HL-60 (cell line): ENCODE measurements at regions not wholly inside any gene's neighbourhood (a gene's known extent, or its start where the extent isn't known, plus 50 kb on each side); places are given as distances from the start of the nearest gene placed in this dataset.
"Not testable (repeated sequence)": the region's sequence is repeated elsewhere in the genome, so short reads cannot be mapped to it uniquely, and the experiment has no call there.

Experiments used
- DNase-seq, 2 experiments: peaks; one replicate each; pipeline ENCODE4 v3.0.0-alpha.2; 2010 to 2020; ENCODE audit warnings: low read depth in 1 of 2, low spot score in 1 of 2
- H3K27ac ChIP-seq: fragments of 250-450 bp; sonication (Bioruptor Pico); replicated peaks from 2 replicates; pipeline ENCODE4 v1.5.1; 2020; ENCODE audit warnings: mild to moderate bottlenecking, moderate library complexity
- H3K27me3 ChIP-seq: fragments of 250-450 bp; sonication (Bioruptor Pico); 2 replicates; pipeline ENCODE4 v1.5.1; 2021; ENCODE audit warnings: mild to moderate bottlenecking, moderate library complexity; ENCODE audit not compliant: insufficient read depth, poor library complexity, severe bottlenecking
- H3K4me3 ChIP-seq: replicated peaks from 2 replicates; pipeline ENCODE4 v1.5.1; 2011; ENCODE audit warnings: mild to moderate bottlenecking, control low read depth, low read length; ENCODE audit not compliant: insufficient read depth
- CTCF ChIP-seq: IDR thresholded peaks from one replicate; pipeline ENCODE4 v1.5.1; 2011; ENCODE audit warnings: low read length, control low read depth, inconsistent platforms; ENCODE audit not compliant: insufficient read depth
- GABPA ChIP-seq: IDR thresholded peaks from 2 replicates; pipeline ENCODE4 v1.6.1; 2012; ENCODE audit warnings: low read depth
- POLR2AphosphoS5 ChIP-seq: IDR thresholded peaks from 2 replicates; pipeline ENCODE4 v1.6.1; 2012; ENCODE audit warnings: low read depth
- REST ChIP-seq: IDR thresholded peaks from 2 replicates; pipeline ENCODE4 v1.6.1; 2012; ENCODE audit warnings: low read depth; ENCODE audit not compliant: insufficient replicate concordance
- SPI1 ChIP-seq: IDR thresholded peaks from 2 replicates; pipeline ENCODE4 v1.6.1; 2012; ENCODE audit warnings: low read depth, mild to moderate bottlenecking, borderline replicate concordance

DNA sequence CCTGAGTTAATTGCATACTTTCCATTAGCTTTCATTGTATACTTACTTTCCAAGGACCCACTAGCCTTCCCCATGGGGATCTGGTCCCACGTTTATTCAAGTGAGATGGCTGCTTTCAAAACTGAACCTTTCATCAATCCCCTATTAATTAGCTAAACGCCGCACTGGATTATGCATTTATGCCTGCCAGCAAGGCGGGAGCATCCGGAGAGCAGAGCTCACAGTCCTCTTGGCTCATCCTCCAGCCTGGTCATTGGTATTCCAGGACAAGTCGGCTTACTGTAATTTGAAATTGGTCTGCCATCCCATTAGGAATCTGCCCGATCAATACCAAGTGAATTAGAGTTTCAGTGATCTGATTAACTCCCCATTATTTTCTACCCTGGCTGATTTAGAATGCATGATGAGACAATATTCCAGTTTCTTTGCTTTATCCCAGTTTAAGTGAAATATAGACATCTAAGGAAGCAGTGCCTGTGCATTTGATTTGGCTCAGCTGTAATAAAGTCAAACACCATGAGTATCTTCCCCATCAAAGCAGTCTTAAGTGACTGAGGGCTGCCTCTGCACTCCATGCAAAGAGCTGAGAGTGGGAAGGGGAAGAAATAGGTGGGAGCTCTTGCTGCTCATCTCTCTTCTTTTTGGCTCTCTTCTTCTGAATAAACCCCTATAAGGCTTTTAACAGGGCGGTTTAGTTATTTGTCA is 411.4 kb downstream of the GPAT3 start:
- Histone ChIP-seq H3K4me3 (no peak overlapping the region), H3K27me3 (no peaks in the 10 kb centered on the region), H3K27ac (no peak overlapping the region)
- no peak for DNase-seq
- TF ChIP-seq POLR2AphosphoS5: no peak

GRCh38 chr4:83943691-83944090 is 407.8 kb downstream of the GPAT3 start:
- not testable (repeated sequence) for DNase-seq, H3K27me3 ChIP-seq, H3K27ac ChIP-seq, H3K4me3 ChIP-seq

- no peak for DNase-seq
- no peak overlapping the region for H3K4me3 ChIP-seq
- TF ChIP-seq SPI1 (no peak), CTCF (no peak), REST (no peak), POLR2AphosphoS5 (no peak), GABPA (no peak)
- peaks cover 3% of the 10 kb centered on the region for H3K27me3 ChIP-seq
- H3K27ac ChIP-seq: no peak overlapping the region
Observed at GRCh38 chr4:83932750-83933391, 397.0 kb downstream of the GPAT3 start.

DNA sequence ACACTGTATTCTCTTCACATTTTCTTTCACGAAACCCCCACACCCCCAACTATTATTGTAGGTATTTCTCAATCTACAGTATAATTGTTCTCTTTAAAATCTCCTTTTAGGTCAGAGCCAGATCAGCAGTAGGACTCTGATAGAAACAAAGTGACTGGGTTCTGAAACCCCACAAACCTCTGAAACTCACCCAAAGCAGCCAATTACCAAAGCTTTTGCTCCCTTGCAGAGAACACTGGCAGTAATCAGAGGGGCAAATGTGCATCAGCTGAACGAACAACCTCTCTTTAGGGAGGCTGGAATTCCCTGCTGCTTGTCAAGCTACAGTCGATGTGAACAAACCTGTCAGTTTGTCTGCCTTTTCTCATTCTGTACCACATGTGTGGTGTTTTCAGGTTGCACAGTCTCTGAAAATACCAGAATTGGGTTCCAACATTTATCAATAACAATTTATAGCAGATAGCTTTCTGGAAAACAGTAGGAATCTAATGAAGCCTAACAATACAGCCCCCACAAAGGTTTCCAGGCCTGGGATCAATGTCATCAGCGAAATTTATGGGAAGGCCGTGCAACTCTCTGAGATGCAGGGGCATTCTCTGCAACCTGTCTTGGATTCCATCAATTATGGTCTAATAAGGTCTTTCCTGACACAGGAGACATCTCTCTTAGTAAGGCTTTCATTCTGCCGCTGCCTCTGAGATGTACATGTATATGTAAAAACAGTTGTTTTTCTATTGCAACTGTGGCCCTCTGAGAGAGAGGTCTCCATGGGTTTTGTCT is 395.9 kb downstream of the GPAT3 start:
- TF ChIP-seq GABPA: no peak
- no peak for TF ChIP-seq POLR2AphosphoS5
- TF ChIP-seq REST: no peak
- no peak for TF ChIP-seq SPI1
- TF ChIP-seq CTCF: no peak
- Histone ChIP-seq H3K4me3 (no peak overlapping the region), H3K27ac (no peak overlapping the region), H3K27me3 (peaks cover 3% of the 10 kb centered on the region)
- no peak for DNase-seq
